ENCODE measurements at regions not wholly inside any gene's neighbourhood (a gene's known extent, or its start where the extent isn't known, plus 50 kb on each side); places are given as distances from the start of the nearest gene placed in this dataset.

DNA sequence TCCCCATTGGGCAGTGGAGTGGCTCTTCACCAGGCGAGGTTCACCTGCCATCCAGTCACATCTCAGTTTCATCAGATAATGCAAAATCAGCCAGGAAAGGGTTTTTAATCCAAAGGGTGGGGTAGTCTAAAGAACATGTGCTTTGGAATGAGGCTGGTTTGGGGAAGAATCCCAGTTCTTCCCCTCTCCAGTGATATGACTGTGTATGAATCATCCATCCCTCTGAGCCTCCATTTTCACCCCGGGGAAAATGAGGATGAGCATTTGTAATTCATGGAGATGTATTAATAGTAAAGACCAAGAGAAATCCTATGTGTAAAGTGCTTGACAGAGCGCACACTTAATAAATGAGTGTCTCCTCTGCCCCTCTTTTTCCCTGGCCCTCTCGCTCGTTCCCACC, 215.1 kb upstream of the FGGY start:
- Histone ChIP-seq H3K27me3 (ENCODE audit: insufficient read depth, low read depth, low read length) (no peaks in the 10 kb centered on the region), H3K9ac (ENCODE audit: low read length) (no peak overlapping the region), H3K79me2 (replicated peaks; ENCODE audit: insufficient read depth, low read length) (no peaks in the 10 kb centered on the region), H2AFZ (ENCODE audit: low read depth, low read length) (no peak overlapping the region), H3K4me2 (ENCODE audit: low read length) (no peak overlapping the region), H3K36me3 (ENCODE audit: insufficient read depth, low read length) (no peaks in the 10 kb centered on the region), H3K4me3 (ENCODE audit: low read length) (no peak overlapping the region), H3K9me2 (ENCODE audit: insufficient read depth, low read length) (no peaks in the 10 kb centered on the region), H3K9me3 (ENCODE audit: low read length) (no peaks in the 10 kb centered on the region), H3F3A (ENCODE audit: insufficient read depth, low read length, poor library complexity, severe bottlenecking) (no peaks in the 10 kb centered on the region), H4K20me1 (ENCODE audit: insufficient read depth) (no peaks in the 10 kb centered on the region), H3K27ac (ENCODE audit: low read length) (no peak overlapping the region)
- TF ChIP-seq SMC3 (conservative IDR thresholded peaks at IDR 0.05; ENCODE audit: poor library complexity) (no peak), CTCF (IDR thresholded peaks at IDR 0.05; ENCODE audit: poor library complexity, severe bottlenecking) (no peak), POLR2AphosphoS5 (IDR thresholded peaks at IDR 0.05) (no peak), REST (IDR thresholded peaks at IDR 0.05; ENCODE audit: borderline replicate concordance) (no peak), EZH2 (IDR thresholded peaks at IDR 0.05; ENCODE audit: borderline replicate concordance, insufficient read depth, low read length, poor library complexity, severe bottlenecking) (no peak), RAD21 (conservative IDR thresholded peaks at IDR 0.05) (no peak), EP300 (conservative IDR thresholded peaks at IDR 0.05; ENCODE audit: poor library complexity, severe bottlenecking) (no peak), TAF1 (IDR thresholded peaks at IDR 0.05; ENCODE audit: low read depth) (no peak), MXI1 (conservative IDR thresholded peaks at IDR 0.05; ENCODE audit: poor library complexity, severe bottlenecking) (no peak)

- H3K9me2 ChIP-seq (ENCODE audit: insufficient read depth, low read length) = no peaks in the 10 kb centered on the region
- H3K4me2 ChIP-seq (ENCODE audit: low read length) = no peak overlapping the region
- no peak overlapping the region for H3K27ac ChIP-seq (ENCODE audit: low read length)
- no peak overlapping the region for H3K4me3 ChIP-seq (ENCODE audit: low read length)
- no peaks in the 10 kb centered on the region for H4K20me1 ChIP-seq (ENCODE audit: insufficient read depth)
- no peak overlapping the region for H3K9ac ChIP-seq (ENCODE audit: low read length)
- H3K27me3 ChIP-seq (ENCODE audit: insufficient read depth, low read depth, low read length) = no peaks in the 10 kb centered on the region
- TF ChIP-seq POLR2AphosphoS5 (IDR thresholded peaks at IDR 0.05) = no peak
- no peak for TF ChIP-seq REST (IDR thresholded peaks at IDR 0.05; ENCODE audit: borderline replicate concordance)
- TF ChIP-seq MXI1 (conservative IDR thresholded peaks at IDR 0.05; ENCODE audit: poor library complexity, severe bottlenecking) = no peak
- TF ChIP-seq CTCF (IDR thresholded peaks at IDR 0.05; ENCODE audit: poor library complexity, severe bottlenecking) = no peak
- TF ChIP-seq SMC3 (conservative IDR thresholded peaks at IDR 0.05; ENCODE audit: poor library complexity) = no peak
- no peak for TF ChIP-seq TAF1 (IDR thresholded peaks at IDR 0.05; ENCODE audit: low read depth)
- no peak for TF ChIP-seq RAD21 (conservative IDR thresholded peaks at IDR 0.05)
- no peak for TF ChIP-seq EP300 (conservative IDR thresholded peaks at IDR 0.05; ENCODE audit: poor library complexity, severe bottlenecking)
- TF ChIP-seq EZH2 (IDR thresholded peaks at IDR 0.05; ENCODE audit: borderline replicate concordance, insufficient read depth, low read length, poor library complexity, severe bottlenecking) = no peak
- no peaks in the 10 kb centered on the region for H3K9me3 ChIP-seq (ENCODE audit: low read length)
- no peaks in the 10 kb centered on the region for H3F3A ChIP-seq (ENCODE audit: insufficient read depth, low read length, poor library complexity, severe bottlenecking)
- H2AFZ ChIP-seq (ENCODE audit: low read depth, low read length) = no peak overlapping the region
- no peaks in the 10 kb centered on the region for H3K79me2 ChIP-seq (replicated peaks; ENCODE audit: insufficient read depth, low read length)
- no peaks in the 10 kb centered on the region for H3K36me3 ChIP-seq (ENCODE audit: insufficient read depth, low read length)
Observed at GRCh38 chr1:59083946-59084865, 212.7 kb upstream of the FGGY start.
